Epithelial cell of prostate (primary cell): ENCODE measurements at regions not wholly inside any gene's neighbourhood (a gene's known extent, or its start where the extent isn't known, plus 50 kb on each side); places are given as distances from the start of the nearest gene placed in this dataset.

ENCODE experiments used
- DNase-seq: peaks from one replicate; pipeline ENCODE4 v3.0.0-alpha.2; 2011; ENCODE audit warnings: low read depth, low spot score
- H3K27ac ChIP-seq: fragments of 450-650 bp; 2 replicates; pipeline ENCODE4 v1.5.1; 2017; ENCODE audit warnings: mild to moderate bottlenecking

GRCh38 chr12:5220835-5221234, 177.2 kb downstream of the KCNA5 start:
- DNase-seq, result no peak

GRCh38 chr12:5222011-5222461, 178.4 kb downstream of the KCNA5 start:
- H3K27ac ChIP-seq, result no peak overlapping the region
- no peak for DNase-seq

More at GRCh38 chr12:5220835-5221234, 177.2 kb downstream of the KCNA5 start:
- no peak overlapping the region for H3K27ac ChIP-seq

GRCh38 chr12:5222729-5223128, 179.1 kb downstream of the KCNA5 start:
- DNase-seq, result no peak
- no peak overlapping the region for H3K27ac ChIP-seq

GRCh38 chr12:5223881-5224280, 180.2 kb downstream of the KCNA5 start:
- H3K27ac ChIP-seq, result no peak overlapping the region
- no peak for DNase-seq

GRCh38 chr12:5226581-5226980, 182.9 kb downstream of the KCNA5 start:
- DNase-seq, result no peak
- no peak overlapping the region for H3K27ac ChIP-seq

GRCh38 chr12:5227708-5228373, 184.2 kb downstream of the KCNA5 start:
- DNase-seq, result no peak
- H3K27ac ChIP-seq, result no peak overlapping the region

- DNase-seq, result no peak
- H3K27ac ChIP-seq, result no peak overlapping the region
These were observed 186.5 kb downstream of the KCNA5 start for GRCh38 chr12:5230156-5230555.

GRCh38 chr12:5230861-5231260, 187.2 kb downstream of the KCNA5 start:
- no peak for DNase-seq
- H3K27ac ChIP-seq, result no peak overlapping the region

- DNase-seq, result no peak
- no peak overlapping the region for H3K27ac ChIP-seq
These were observed 188.6 kb downstream of the KCNA5 start for GRCh38 chr12:5232291-5232690.

- H3K27ac ChIP-seq, result no peak overlapping the region
- no peak for DNase-seq
These were observed 189.3 kb downstream of the KCNA5 start for GRCh38 chr12:5232826-5233500.

- DNase-seq, result no peak
- no peak overlapping the region for H3K27ac ChIP-seq
These were observed 192.5 kb downstream of the KCNA5 start for GRCh38 chr12:5236022-5236640.

GRCh38 chr12:5242440-5242839, 189.5 kb upstream of the NTF3 start:
- no peak overlapping the region for H3K27ac ChIP-seq
- no peak for DNase-seq

- DNase-seq, result no peak
- H3K27ac ChIP-seq, result no peak overlapping the region
These were observed 188.9 kb upstream of the NTF3 start for GRCh38 chr12:5243014-5243413.

GRCh38 chr12:5244513-5244972, 187.4 kb upstream of the NTF3 start:
- no peak overlapping the region for H3K27ac ChIP-seq
- no peak for DNase-seq

GRCh38 chr12:5246196-5246595, 185.7 kb upstream of the NTF3 start:
- no peak overlapping the region for H3K27ac ChIP-seq
- no peak for DNase-seq

- DNase-seq, result no peak
- no peak overlapping the region for H3K27ac ChIP-seq
These were observed 184.8 kb upstream of the NTF3 start for GRCh38 chr12:5247144-5247543.

- H3K27ac ChIP-seq, result no peak overlapping the region
- no peak for DNase-seq
These were observed 183.7 kb upstream of the NTF3 start for GRCh38 chr12:5248230-5248629.

- H3K27ac ChIP-seq, result no peak overlapping the region
- DNase-seq, result no peak
These were observed 182.8 kb upstream of the NTF3 start for GRCh38 chr12:5248999-5249526.

- DNase-seq, result no peak
- no peak overlapping the region for H3K27ac ChIP-seq
These were observed 180.8 kb upstream of the NTF3 start for GRCh38 chr12:5251092-5251491.

GRCh38 chr12:5251786-5252185, 180.1 kb upstream of the NTF3 start:
- DNase-seq, result no peak
- no peak overlapping the region for H3K27ac ChIP-seq

- no peak for DNase-seq
- H3K27ac ChIP-seq, result no peak overlapping the region
These were observed 177.2 kb upstream of the NTF3 start for GRCh38 chr12:5254703-5255102.
